HUDEP-2 (cell line): ENCODE measurements at regions not wholly inside any gene's neighbourhood (a gene's known extent, or its start where the extent isn't known, plus 50 kb on each side); places are given as distances from the start of the nearest gene placed in this dataset.
A peak's percentile ranks its signal among the peaks of the same experiment; 100 is the strongest.
"Not testable (repeated sequence)": the region's sequence is repeated elsewhere in the genome, so short reads cannot be mapped to it uniquely, and the experiment has no call there.

Experiments used
- DNase-seq, 76 experiments: peaks; one replicate each; lab custom pipeline; 2025; ENCODE audit not compliant: unreplicated experiment in 76 of 76; lab: John Stamatoyannopoulos, UW

DNA sequence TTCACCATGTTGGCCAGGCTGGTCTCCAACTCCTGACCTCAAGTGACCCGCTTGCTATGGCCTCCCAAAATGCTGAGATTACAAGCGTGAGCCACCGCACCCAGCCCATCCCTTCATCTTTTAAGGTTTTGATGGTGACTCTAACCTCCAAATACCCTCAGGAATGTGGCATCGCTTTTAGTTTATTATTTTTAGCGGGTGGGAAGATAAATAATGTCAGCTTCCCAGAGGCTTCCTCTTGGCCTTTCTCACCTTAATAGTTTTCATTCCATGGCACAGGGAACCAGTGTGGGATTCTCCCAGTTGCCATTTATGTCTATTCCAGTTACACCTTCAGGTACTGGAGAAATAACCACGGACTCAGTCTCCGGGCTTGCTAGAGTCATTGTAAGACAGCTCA lies 92.1 kb upstream of the LRRN2 start:
- DNase-seq = no peak

DNA sequence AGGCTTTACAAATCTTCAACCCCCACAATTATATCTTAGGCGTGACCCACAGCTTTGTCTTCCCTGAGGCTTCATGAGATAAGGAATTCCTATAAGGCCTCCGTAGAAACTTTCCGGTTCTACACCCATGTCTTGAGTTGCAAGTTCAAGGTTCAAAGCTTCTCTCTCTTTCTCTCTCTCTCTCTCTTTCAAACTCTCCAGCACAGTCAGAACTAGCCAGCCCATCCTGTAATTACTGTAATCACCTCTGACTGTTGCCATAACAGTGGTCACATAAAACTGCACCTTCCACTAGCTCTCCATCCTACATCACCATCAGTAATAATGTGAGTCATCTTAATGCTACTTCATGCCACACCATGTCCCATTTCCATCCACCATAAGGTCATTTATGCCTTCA lies 90.0 kb upstream of the NFASC start:
- DNase-seq = no peak

DNA sequence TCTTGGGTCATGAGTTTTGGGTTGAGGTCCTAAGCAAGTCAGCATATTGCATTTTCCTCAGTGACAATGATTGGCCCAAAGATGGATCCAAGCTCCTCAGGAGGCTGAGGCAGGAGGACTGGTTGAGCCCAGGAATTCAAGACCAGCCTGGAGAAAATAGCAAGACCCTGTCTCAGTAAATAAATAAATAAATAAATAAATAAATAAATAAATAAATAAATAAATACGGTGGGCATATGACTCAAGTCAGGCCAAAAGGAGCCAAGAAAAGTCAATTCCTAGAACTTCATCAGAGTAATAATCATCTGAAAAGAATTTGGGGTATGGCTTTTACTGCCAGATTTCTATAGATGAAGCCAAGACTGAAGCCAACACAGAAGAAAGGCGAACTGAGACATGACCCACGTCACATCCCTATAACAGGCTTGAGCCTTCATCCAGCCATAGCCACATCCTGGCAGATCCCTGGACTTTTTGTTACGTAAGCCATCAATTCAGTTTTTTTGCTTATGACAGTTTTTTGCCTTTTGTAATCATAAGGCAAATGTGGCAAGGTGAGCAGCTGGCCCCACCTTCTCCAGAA lies 88.5 kb upstream of the NFASC start:
- no peak for DNase-seq

DNA sequence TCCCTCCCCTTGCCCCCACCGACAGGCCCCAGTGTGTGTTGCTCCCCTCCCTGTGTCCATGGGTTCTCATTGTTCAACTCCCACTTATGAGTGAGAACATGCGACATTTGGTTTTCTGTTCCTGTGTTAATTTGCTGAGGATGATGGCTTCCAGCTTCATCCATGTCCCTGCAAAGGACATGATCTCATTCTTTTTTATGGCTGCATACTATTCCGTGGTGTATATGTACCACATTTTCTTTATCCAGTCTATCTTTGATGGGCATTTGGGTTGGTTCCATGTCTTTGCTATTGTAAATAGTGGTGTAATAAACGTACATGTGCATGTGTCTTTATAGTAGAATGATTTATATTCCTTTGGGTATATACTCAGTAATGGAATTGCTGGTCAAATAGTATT lies 85.6 kb upstream of the NFASC start:
- not testable (repeated sequence) for DNase-seq

DNA sequence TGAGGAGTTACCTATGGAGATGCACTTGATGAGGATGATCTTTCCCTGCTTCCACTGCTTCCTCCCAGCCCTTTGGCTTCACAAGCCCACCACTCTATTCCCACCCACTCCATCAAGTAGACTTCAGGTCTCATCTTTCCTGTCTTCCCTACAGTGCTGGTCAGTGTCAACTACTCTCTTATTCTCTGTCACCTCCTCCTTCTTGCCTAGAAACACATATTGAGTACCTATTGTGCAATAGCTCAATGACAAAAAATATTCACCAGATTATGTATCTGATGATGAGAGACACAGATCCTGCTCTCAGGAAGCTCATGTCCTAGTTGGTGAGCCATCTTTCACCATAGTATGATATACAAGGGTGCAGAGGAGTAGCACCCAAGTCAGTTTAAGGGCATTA lies 82.2 kb upstream of the NFASC start:
- DNase-seq = no peak

DNA sequence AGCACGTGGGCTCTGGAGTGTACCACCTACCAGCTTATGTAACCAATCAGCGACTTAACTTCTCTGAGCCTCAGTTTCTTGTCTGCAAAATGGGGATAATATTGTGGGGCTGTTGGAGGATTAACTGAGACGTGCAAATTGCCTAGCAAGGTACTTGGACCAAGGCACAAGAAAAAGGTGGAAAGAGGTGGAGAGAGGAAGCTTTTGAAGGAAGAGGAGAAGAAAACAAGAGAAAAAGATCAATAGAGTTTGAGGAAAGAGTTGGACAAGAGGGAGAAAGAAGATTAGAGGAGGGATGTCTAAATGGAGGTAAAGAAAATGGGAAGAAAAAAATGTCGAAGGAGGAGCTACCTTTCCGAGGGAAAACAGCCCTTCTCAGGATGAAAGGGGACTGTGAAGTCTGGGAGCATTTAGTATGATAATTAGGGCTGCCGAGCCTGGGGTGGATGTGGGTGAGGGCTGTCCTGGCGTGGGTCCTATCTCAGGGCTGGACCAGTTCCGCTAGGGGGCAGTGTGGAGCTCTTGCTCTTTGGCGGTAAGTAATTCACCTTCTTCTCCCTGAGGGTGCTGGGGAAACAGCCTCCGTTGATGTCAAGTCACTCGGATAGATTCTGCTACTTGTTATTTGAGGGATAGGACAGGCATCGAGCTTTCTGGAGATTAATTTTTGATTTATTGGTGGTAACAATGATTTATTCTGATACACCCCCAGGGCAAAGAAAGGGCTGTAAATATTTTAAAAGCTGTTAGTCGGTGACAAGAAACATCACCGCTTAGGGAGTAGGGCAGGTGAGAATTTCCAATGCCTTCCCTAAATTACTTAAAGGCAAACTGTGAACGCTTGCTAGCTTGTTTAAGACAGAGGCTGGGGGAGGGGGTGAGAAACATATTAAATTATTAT lies 79.0 kb upstream of the NFASC start:
- peak in 67 of 76 experiments; percentile 4 to 82 (median 53) for DNase-seq

DNA sequence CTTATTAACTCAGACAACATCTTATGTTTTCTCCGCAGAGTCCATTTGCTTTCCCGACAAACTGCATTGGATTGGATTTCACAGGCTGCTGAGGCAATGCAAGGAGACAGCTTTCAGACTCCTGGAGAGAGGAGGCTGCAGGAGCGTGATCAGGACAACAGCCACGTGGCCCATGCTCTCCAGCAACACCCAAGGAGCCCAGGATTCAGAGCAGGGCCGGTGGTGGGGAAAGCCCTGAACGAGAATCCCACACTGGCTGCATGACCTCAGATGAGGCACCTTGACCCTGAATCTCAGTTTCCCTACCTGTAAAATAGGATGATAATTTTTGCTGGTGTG lies 78.3 kb upstream of the NFASC start:
- no peak for DNase-seq

DNA sequence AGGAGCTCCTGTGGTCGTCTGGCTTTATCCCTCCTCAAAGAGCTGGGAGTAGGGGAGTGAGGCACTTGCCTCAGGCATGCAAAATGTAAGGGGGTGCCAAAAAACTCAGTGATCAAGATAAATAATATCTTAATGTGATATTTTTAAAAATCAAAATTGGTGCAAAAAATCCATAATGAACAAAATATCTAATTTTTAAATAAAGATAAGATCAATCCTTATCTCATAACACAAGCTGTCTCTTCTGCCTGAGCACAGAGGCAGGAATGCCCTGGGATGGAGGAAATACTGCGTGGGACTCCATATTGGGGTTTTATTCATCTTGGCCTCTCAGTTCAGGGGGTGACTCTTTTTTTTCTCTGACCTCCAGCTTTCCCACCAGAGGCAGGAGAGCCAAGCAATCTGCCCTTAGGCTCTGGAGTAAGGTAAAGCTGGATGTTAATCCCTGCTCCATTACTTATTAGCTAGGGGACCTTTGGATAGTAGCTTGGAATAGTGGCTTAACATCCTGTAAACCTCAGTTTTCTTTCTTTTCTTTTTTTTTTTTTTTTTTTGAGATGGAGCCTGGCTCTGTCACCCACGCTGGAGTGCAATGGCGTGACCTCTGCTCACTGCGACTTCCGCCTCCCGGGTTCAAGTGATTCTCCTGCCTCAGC lies 77.3 kb upstream of the NFASC start:
- no peak for DNase-seq

DNA sequence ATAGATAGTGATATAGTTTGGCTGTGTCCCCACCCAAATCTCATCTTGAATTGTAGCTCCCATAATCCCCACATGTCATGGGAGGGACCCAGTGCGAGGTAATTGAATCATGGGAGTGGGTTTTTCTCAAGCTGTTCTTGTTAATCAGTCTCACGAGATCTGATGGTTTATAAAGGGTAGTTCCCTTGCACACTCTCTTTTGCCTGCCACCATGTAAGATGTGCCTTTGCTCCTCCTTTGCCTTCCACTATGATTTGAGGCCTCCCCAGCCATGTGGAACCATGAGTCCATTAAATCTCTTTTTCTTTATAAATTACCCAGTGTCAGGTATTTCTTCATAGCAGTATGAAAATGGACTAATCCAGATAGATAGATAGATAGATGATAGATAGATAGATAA lies 73.8 kb upstream of the NFASC start:
- not testable (repeated sequence) for DNase-seq

DNA sequence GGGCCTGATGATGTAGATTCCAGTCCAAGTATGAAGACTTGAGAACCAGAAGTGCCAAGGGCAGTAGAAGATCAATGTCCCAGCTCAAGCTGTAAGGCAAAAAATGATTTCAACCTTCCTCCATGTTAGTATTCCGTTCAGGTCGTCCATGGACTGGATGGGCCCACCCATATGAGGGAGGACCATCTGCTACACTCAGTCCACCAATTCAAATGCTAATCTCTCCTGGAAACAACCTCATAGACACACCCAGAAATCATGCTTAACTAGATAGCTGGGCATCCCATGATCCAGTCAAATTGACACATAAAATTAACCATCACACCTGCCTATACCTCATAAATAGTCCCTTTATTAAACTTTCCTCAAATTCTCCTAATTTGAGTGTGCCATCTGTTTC lies 73.3 kb upstream of the NFASC start:
- no peak for DNase-seq

DNA sequence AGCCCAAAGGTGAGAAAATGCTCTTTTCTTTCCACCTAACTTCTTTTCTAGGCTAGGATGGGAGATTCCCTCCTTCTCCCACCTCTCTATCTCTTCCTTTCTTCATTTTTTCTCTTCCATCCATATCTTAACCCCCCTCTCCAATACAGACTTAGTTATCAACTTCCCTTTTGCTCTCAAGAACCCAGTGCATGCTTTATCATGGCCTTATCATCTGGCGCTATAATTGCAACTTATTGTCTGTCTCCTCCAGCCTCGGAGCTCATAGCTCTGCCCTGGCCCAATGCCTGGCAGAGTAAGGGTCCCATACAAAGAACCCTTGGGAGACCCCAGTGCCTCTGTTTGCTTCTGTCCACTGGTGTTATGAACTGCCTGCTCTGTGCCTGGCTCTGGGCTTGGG lies 71.0 kb upstream of the NFASC start:
- DNase-seq = no peak

DNA sequence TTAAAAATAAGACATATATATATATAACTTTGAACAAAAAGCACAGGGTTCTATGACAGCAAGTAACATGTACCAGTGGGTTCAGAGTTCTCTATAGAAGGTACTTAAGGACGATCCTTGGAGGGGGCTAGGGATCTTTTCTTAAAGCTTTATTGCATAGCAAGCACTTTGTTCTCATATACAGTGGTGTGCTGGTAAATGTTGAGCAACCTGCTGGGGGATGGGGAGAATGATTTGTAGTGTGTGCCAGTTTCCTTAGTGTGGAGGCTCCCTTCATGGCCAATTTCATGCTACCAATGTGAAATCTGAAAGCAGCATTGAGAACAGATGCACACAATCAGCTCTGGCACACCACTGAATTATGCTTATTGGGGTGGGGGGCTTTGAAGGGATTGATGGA lies 69.5 kb upstream of the NFASC start:
- DNase-seq = no peak

DNA sequence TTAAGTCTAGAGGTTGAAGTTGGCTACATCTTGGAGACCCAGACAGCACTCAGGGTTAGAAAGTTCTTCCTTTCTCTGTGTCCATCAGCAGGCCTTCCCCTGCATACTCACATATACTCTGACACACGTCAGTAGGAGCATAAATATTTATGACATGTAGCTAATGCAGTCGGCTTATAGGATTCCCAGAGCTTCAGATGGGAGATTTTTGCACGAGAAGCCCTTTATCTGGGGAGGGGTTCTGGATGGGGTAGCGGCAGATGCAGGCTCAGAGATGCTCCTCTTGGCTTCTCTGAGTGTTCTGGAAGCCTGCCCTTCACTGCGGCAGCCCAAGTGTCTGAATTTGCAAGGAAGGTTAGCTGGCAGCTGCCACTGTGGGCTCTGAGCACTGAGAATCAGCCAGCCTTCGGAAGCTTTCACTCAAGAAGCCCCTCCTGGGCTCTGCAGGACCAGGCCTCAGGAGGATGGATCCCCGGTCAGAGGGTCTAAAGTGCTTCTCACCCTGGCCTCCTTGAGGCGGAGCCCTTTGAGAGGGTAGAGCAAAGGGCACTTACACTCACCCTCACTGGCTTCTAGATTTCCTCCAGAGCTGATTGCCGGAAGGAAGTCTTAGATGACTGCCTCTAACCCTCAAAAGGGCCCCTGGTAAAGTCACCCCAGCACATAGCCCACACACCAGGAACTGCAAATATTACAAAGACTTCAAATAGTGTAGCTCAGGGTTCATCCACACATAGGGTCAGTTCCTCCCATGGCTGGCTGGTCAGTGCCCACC lies 68.1 kb upstream of the NFASC start:
- no peak for DNase-seq

DNA sequence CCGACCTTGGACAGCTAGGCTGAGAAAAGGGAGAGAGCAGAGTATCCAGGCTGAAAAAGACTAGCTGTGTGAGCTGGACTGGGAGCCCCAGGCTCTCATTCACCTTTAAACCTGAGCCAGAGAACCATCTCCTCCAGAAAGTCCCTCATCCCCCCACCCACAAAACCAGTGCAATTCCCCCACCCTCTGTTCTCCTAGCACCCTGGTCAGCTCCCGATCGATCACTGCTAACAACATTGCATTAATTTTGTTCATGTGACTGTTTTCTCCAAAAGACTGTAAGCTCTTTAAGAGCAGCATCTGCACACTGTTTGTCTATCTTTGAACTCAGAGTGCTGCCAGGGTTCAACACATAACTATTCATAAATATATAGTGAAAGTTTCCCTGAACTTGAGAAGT lies 67.1 kb upstream of the NFASC start:
- DNase-seq = no peak

DNA sequence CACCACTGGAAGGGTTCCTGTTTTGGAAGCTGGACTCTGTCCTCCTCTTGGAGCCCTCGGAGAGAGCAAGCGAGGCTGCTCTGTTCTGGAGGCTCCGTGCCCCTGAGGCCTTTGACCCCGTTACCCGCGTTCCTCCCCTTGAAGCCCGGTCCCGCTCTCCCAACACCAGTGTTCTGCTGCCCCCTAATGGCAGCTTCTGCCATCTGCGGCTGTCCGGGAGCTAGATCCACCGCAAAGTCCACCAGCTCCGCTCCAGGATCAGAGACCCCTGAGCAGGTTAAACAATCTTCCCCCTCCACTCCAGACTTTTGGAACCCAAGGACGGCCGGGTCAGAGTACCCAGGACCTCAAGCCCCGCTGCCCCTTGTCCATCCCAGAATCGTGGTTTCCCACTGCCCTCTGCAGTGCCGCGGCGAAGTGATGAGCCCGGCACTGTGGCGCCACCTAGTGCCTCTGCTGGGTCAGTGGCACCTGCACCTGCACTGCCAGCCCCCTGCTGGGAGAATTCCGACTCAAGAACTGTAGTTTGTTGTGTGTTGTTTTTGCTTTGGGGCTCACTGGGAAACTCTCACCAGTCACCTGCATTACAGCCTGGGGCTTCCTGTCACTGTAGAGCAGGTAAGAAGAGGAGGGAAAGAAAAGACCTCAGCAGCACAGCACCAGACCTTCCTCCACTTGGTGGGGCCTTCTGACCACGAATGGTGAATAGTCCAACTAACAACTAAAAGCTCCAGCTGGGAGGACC lies 63.5 kb upstream of the NFASC start:
- peak in 73 of 76 experiments; percentile 14 to 99 (median 73) for DNase-seq

DNA sequence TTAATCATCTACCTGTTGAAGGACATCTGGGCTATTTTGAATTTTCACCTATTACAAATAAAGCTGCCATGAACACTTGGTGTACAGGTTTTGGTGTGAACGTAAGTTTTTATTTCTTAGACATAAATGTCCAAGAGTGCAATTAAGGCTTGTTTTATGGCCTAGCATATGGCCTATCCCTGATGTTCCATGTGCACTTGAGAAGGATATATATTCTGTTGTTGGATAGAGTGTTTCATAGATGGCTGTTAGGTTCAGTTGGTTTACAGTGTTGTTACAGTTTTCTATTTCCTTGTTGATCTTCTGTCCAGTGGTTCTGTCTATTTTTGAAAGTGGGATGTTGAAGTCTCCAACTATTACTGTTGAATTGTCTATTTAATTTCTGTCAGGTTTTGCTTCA lies 61.2 kb upstream of the NFASC start:
- DNase-seq = no peak

DNA sequence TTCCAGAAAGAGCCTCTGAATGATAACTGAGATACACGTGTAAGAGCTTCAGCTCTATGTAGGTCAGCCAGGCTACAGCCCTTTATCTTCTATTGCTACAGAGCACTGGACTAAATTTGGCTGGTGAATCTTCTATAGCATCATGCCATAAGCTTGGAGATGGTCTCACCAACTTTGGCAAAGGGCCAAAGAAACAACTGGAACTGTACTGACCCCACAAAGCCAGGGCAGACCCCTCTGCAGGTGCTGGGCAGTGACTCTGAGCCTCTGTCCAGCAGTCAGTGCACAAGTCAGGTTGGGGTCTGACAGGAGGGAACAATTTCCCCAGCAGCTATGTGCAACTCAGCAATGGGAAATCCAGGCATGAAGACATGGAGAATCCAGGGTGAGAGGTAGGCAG lies 57.8 kb upstream of the NFASC start:
- no peak for DNase-seq

DNA sequence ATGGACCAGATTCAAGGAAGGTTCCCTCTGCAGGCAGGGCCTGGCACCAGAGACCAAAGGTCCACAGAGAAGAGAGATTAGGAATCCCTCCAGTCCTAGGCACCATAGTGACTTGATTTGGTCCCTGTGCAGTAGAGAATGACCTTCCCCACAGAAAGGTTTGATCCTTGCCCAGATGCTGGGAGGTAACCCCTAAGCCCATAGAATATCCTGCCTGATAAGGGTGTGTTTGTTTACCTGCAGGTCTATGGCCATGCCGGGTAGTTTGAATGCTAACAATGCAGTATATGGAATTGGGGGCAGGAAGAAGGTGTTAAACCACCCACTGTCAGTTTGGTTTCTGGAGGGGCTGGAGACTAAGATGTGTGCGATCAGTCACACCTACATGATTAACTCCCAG lies 57.1 kb upstream of the NFASC start:
- DNase-seq = no peak

DNA sequence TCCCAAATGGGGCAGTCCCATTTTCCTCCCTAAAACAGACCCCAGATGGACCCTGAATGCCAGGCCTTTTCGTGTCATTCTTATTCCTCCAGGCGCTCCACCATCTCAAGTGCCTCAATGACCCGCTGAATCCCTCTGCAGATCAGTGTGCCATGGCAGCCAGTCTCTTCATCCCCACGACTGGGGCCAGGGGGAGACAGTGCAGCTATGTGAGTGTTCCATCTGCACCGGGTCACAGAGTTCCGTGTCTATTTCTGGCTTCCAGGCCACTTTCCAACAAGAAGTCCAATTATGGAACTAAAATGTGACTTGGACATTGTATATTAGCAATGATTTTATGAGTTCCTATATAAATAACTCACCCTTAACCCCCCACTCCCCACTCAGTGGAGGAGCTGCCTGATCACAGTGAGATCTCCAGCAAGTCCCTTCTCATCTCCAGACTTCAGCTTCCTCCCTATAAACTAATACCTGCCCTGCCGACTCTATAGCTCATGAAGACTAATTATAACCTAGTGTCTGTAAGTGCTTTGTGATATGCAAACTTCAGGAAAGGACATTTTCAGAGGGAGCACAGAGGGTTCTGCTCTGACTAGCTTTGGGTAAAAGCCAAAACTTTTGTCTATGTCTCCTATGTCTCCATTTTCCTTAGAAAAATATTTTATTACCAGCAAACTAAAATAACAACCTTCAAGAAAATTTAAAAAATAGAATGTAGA lies 56.3 kb upstream of the NFASC start:
- no peak for DNase-seq

DNA sequence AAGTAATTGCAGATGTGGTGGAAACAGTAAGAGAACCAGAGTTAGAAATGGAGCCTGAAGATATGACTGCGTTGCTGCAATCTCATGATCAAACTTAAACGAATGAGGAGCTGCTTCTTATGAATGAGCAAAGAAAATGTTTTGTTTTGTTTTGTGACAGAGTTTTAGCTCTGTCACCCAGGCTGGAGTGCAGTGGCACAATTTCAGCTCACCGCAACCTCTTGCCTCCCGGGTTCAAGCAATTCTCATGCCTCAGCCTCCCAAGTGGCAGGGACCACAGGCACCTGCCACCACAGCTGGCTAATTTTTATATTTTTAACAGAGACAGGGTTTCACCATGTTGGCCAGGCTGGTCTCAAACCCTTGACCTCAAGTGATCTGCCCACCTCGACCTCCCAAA lies 53.3 kb upstream of the NFASC start:
- DNase-seq = no peak
